ENCODE measurements at regions not wholly inside any gene's neighbourhood (a gene's known extent, or its start where the extent isn't known, plus 50 kb on each side); places are given as distances from the start of the nearest gene placed in this dataset.

- TF ChIP-seq CTCF (IDR thresholded peaks at IDR 0.05 in 2 of 3, conservative IDR thresholded peaks at IDR 0.05 in 1 of 3; ENCODE audit: control insufficient read depth in 2 of 3, extremely low read depth in 1 of 3, insufficient read depth in 1 of 3, low read depth in 3 of 3, low read length in 3 of 3) (no peak), USF2 (IDR thresholded peaks at IDR 0.05; ENCODE audit: borderline replicate concordance, low read depth, low read length) (no peak), MAX (IDR thresholded peaks at IDR 0.05; ENCODE audit: low read depth, low read length) (no peak), ZNF274 (IDR thresholded peaks at IDR 0.05; ENCODE audit: insufficient read depth, insufficient read length) (no peak)
These were observed 389.7 kb upstream of the FAM241A start for GRCh38 chr4:111755571-111755970.
